HG03575 (cell line): ENCODE measurements at regions not wholly inside any gene's neighbourhood (a gene's known extent, or its start where the extent isn't known, plus 50 kb on each side); places are given as distances from the start of the nearest gene placed in this dataset.
"Not testable (repeated sequence)": the region's sequence is repeated elsewhere in the genome, so short reads cannot be mapped to it uniquely, and the experiment has no call there.

Experiments used
- ATAC-seq: cut with Tn5 transposase; IDR thresholded peaks from one replicate; pipeline ENCODE4 v1.9.1; 2021; ENCODE audit not compliant: unreplicated experiment, insufficient number of reproducible peaks, low FRiP score; ENCODE audit errors: extremely low read depth

GRCh38 chr2:226466589-226466988, 333.0 kb downstream of the IRS1 start:
- no peak for ATAC-seq

- ATAC-seq, result no peak
Measured at GRCh38 chr2:226466124-226466523, 333.5 kb downstream of the IRS1 start.

- no peak for ATAC-seq
Measured at GRCh38 chr2:226464380-226464779, 335.2 kb downstream of the IRS1 start.

GRCh38 chr2:226463154-226463553, 336.5 kb downstream of the IRS1 start:
- no peak for ATAC-seq

- no peak for ATAC-seq
Measured at GRCh38 chr2:226461981-226462380, 337.6 kb downstream of the IRS1 start.

GRCh38 chr2:226456144-226456543, 343.5 kb downstream of the IRS1 start:
- not testable (repeated sequence) for ATAC-seq

GRCh38 chr2:226452768-226453167, 346.9 kb downstream of the IRS1 start:
- no peak for ATAC-seq

GRCh38 chr2:226451486-226451885, 348.1 kb downstream of the IRS1 start:
- no peak for ATAC-seq

GRCh38 chr2:226450141-226450540, 349.5 kb downstream of the IRS1 start:
- ATAC-seq, result no peak

- no peak for ATAC-seq
Measured at GRCh38 chr2:226447338-226448300, 352.0 kb downstream of the IRS1 start.

GRCh38 chr2:226446406-226447001, 353.1 kb downstream of the IRS1 start:
- no peak for ATAC-seq

- no peak for ATAC-seq
Measured at GRCh38 chr2:226445216-226445861, 354.3 kb downstream of the IRS1 start.

- ATAC-seq, result no peak
Measured at GRCh38 chr2:226443112-226443511, 356.5 kb downstream of the IRS1 start.

GRCh38 chr2:226440127-226440918, 359.3 kb downstream of the IRS1 start:
- no peak for ATAC-seq

- no peak for ATAC-seq
Measured at GRCh38 chr2:226439337-226439736, 360.3 kb downstream of the IRS1 start.

- ATAC-seq, result no peak
Measured at GRCh38 chr2:226435146-226435545, 364.5 kb downstream of the IRS1 start.

- no peak for ATAC-seq
Measured at GRCh38 chr2:226434702-226435101, 364.9 kb downstream of the IRS1 start.

- ATAC-seq, result no peak
Measured at GRCh38 chr2:226431288-226431948, 368.2 kb downstream of the IRS1 start.

GRCh38 chr2:226429476-226429875, 370.1 kb downstream of the IRS1 start:
- ATAC-seq, result no peak
